ENCODE measurements at regions not wholly inside any gene's neighbourhood (a gene's known extent, or its start where the extent isn't known, plus 50 kb on each side); places are given as distances from the start of the nearest gene placed in this dataset.
"Not testable (repeated sequence)": the region's sequence is repeated elsewhere in the genome, so short reads cannot be mapped to it uniquely, and the experiment has no call there.

GRCh38 chr11:25159341-25159740, 662.5 kb downstream of the LUZP2 start:
- DNase-seq (ENCODE audit: low spot score), result no peak

GRCh38 chr11:25163421-25163820, 666.6 kb downstream of the LUZP2 start:
- DNase-seq (ENCODE audit: low spot score), result no peak

- no peak for DNase-seq (ENCODE audit: low spot score)
These were observed 683.3 kb downstream of the LUZP2 start for GRCh38 chr11:25180187-25180586.

- no peak for DNase-seq (ENCODE audit: low spot score)
These were observed 686.6 kb downstream of the LUZP2 start for GRCh38 chr11:25183411-25183810.

- no peak for DNase-seq (ENCODE audit: low spot score)
These were observed 700.7 kb downstream of the LUZP2 start for GRCh38 chr11:25197515-25197914.

GRCh38 chr11:25198704-25199103, 701.9 kb downstream of the LUZP2 start:
- DNase-seq (ENCODE audit: low spot score), result no peak

- no peak for DNase-seq (ENCODE audit: low spot score)
These were observed 704.1 kb downstream of the LUZP2 start for GRCh38 chr11:25200925-25201324.

DNA sequence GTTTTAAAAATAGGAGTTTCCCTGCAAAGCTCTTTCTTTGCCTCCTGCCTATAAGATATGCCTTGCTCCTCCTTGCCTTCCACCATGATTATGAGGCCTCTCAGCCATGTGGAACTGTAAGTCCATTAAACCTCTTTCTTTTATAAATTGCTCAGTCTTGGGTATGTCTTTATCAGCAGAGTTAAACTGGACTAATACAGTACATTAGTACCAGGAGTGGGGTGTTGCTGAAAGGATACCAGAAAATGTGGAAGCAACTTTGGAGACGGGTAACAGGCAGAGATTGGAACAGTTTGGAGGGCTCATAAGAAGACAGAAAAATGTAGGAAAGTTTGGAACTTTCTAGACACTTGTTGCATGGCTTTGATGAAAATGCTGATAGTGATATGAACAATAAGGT, 709.9 kb downstream of the LUZP2 start:
- DNase-seq (ENCODE audit: low spot score), result no peak

- DNase-seq (ENCODE audit: low spot score), result no peak
These were observed 714.9 kb downstream of the LUZP2 start for GRCh38 chr11:25211635-25212254.

- no peak for DNase-seq (ENCODE audit: low spot score)
These were observed 717.8 kb downstream of the LUZP2 start for GRCh38 chr11:25214535-25215176.

GRCh38 chr11:25218036-25218435, 721.2 kb downstream of the LUZP2 start:
- DNase-seq (ENCODE audit: low spot score), result no peak

GRCh38 chr11:25225078-25225477, 728.2 kb downstream of the LUZP2 start:
- DNase-seq (ENCODE audit: low spot score), result no peak

GRCh38 chr11:25242928-25243327, 746.1 kb downstream of the LUZP2 start:
- no peak for DNase-seq (ENCODE audit: low spot score)

DNA sequence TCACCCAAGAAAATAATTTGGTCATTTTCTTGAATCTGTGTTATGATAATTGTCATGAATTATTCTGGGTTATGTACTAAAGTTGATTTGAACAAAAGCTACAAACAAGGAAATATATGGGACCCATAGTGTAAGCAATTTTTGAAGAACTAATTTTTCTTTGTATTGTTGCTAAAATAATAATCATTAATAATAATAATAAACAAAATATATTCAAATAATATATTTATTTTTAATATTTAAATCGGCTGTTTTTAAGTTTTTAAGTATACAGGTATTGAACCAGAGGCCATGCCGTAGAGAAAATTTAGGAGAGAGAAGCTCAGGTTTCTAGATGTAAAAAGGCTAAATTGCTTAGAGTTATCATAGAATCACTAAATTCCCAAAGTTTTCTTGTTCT, 747.3 kb downstream of the LUZP2 start:
- DNase-seq (ENCODE audit: low spot score), result no peak

GRCh38 chr11:25247336-25247735, 750.5 kb downstream of the LUZP2 start:
- DNase-seq (ENCODE audit: low spot score), result no peak

GRCh38 chr11:25252854-25253253, 756.0 kb downstream of the LUZP2 start:
- DNase-seq (ENCODE audit: low spot score), result no peak

- not testable (repeated sequence) for DNase-seq (ENCODE audit: low spot score)
These were observed 767.0 kb downstream of the LUZP2 start for GRCh38 chr11:25263861-25264260.

DNA sequence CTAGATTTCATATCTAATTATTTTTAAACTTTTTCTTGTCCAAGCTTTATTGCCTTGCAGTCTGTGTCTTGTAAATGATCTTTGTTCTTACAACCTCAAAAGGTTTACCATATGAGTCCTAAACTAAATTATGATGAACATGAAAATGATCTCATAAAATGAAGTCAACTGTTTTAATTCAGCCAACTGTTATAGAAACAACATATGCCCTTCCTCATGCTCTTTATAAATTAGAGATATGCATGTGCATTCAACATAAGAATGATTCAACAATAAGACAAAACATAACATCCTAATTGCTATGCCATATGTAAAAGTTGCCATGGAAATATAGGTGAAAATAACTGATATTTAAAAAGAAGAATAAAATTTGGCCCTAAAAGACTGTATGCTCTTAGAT, 774.4 kb downstream of the LUZP2 start:
- no peak for DNase-seq (ENCODE audit: low spot score)

- DNase-seq (ENCODE audit: low spot score), result no peak
These were observed 775.4 kb downstream of the LUZP2 start for GRCh38 chr11:25272214-25272613.

DNA sequence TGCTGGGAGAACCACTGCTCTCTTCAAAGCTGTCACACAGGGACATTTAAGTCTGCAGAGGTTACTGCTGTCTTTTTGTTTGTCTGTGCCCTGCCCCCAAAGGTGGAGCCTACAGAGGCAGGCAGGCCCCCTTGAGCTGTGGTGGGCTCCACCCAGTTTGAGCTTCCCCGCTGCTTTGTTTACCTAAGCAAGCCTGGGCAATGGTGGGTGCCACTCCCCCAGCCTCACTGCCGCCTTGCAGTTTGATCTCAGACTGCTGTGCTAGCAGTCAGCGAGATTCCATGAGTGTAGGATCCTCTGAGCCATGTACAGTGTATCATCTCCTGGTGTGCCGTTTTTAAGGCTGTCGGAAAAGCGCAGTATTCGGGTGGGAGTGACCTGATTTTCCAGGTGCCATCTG, 784.0 kb downstream of the LUZP2 start:
- not testable (repeated sequence) for DNase-seq (ENCODE audit: low spot score)

DNA sequence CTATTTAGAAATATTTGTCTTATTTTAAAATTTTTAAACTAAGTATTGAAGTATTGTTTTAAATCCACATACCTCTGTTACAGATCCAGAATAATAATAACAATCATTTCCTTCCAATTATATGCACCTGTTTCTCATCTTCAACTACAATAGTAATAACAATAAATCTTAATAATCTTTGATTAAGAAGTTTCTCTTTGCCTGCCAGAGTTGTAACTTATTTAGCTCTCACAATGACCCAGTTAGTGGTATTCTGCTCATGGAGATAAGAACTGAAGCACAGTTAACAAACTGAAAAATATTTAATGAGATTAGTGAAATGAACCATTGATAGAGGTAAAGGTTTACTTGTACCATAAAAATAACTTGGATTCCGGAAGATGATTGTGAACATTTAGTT, 796.3 kb downstream of the LUZP2 start:
- DNase-seq (ENCODE audit: low spot score), result no peak

DNA sequence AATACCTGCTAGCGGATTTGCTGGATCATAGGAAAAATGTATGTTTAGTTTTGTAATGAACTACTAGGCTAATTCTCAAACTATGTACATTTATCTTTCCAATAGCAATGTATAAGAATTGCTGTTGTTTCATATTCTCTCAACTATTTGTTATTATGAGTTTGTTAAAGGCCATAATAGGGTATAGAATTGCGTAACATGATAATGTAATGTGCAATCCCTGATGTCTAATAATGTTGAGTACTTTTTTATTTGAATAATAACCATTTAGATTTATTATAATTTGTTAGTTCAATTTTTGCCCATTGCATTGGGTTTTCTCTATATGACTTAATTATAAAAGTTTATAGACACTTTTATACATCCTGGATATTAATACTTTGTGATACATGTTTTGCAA, 801.6 kb downstream of the LUZP2 start:
- DNase-seq (ENCODE audit: low spot score), result no peak

GRCh38 chr11:25309818-25310217, 813.0 kb downstream of the LUZP2 start:
- DNase-seq (ENCODE audit: low spot score), result no peak

GRCh38 chr11:25317216-25317615, 820.4 kb downstream of the LUZP2 start:
- no peak for DNase-seq (ENCODE audit: low spot score)
